ENCODE measurements at regions not wholly inside any gene's neighbourhood (a gene's known extent, or its start where the extent isn't known, plus 50 kb on each side); places are given as distances from the start of the nearest gene placed in this dataset.
"Not testable (repeated sequence)": the region's sequence is repeated elsewhere in the genome, so short reads cannot be mapped to it uniquely, and the experiment has no call there.

DNA sequence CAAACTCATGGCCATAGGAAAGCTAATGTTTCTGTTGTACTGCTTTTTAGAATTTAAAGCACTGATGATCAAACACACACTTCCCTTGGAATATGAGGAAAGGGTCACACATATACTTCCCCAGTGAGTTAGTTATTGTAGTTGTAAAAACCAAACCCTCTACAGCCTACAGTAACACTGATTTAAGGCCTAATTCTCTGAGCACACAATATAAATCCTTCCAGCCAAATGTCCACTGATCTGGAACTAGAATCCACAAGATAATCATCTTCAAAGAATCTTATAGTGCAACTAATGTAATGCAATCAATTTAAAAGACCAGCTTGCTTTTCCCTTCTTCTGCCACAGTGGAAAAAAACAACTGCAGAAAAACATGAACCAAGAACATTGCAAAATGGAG is 219.3 kb downstream of the CAAP1 start:
- no peaks in the 10 kb centered on the region for H3K4me1 ChIP-seq (ENCODE audit: control insufficient read depth in 1 of 2, insufficient read depth in 2 of 2, low read length in 2 of 2)
- no peak overlapping the region for H3K4me3 ChIP-seq (ENCODE audit: low read depth in 1 of 2, low read length in 2 of 2)
- H3K36me3 ChIP-seq (ENCODE audit: control insufficient read depth in 1 of 2, insufficient read depth in 2 of 2, low read length in 2 of 2), result no peaks in the 10 kb centered on the region
- no peaks in the 10 kb centered on the region for H3K27me3 ChIP-seq (ENCODE audit: control insufficient read depth in 1 of 2, insufficient read depth in 2 of 2, low read length in 2 of 2)
- no peaks in the 10 kb centered on the region for H3K9me3 ChIP-seq (ENCODE audit: control insufficient read depth in 1 of 2, low read length in 2 of 2)
- no peak overlapping the region for H3K9ac ChIP-seq (ENCODE audit: low read depth in 1 of 2, low read length in 2 of 2)
- no peak overlapping the region for H3K27ac ChIP-seq (ENCODE audit: low read depth, low read length)

DNA sequence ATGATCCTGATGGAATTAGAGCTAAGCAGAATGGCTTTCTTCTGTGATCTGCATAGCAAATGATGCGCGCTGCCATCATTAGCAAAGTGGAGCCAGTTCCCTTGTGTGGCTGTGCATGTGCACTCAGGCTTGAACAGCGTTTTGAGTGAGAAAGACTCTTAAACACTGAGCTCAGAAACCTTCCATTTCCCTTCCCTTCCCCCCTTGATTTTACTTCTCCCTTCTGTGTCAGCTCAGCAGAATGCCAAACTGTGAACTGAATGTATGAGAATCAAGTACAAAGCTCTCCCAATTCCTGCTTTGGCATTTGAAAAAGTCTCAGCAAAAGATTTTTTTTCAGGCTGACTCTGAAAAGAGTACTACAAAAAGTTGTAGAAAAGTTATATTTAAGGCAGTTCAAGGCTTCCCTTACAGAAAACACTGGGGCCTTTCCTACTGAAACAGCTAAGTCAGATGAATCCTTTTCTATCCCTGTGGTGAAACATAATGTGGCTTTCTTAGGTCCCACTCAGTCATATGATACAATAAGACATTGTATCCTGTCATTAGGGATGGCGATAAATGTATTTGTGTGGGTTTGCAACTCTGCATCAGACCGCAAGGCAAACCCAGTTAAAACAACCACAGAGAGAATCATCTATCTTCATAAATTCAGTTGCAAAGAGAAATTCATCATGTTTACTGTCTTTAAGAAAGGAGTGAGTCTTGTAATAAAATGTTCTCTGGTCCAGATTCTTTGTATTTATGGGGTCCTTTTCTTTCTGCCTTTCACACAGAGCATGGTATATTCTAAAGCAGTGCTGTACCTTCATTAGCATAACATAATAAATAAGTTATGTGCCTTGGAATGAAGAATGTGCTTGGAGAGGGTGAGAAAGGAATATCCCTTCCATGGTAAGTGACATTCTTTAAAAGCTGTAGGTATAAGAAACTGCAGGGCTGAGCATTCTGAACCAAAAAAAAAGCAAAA is 222.6 kb downstream of the CAAP1 start:
- no peak overlapping the region for H3K4me3 ChIP-seq (ENCODE audit: low read depth in 1 of 2, low read length in 2 of 2)
- no peak overlapping the region for H3K27ac ChIP-seq (ENCODE audit: low read depth, low read length)
- no peak overlapping the region for H3K9ac ChIP-seq (ENCODE audit: low read depth in 1 of 2, low read length in 2 of 2)
- no peaks in the 10 kb centered on the region for H3K9me3 ChIP-seq (ENCODE audit: control insufficient read depth in 1 of 2, low read length in 2 of 2)
- H3K4me1 ChIP-seq (ENCODE audit: control insufficient read depth in 1 of 2, insufficient read depth in 2 of 2, low read length in 2 of 2), result no peaks in the 10 kb centered on the region
- H3K27me3 ChIP-seq (ENCODE audit: control insufficient read depth in 1 of 2, insufficient read depth in 2 of 2, low read length in 2 of 2), result no peaks in the 10 kb centered on the region
- H3K36me3 ChIP-seq (ENCODE audit: control insufficient read depth in 1 of 2, insufficient read depth in 2 of 2, low read length in 2 of 2), result no peaks in the 10 kb centered on the region

DNA sequence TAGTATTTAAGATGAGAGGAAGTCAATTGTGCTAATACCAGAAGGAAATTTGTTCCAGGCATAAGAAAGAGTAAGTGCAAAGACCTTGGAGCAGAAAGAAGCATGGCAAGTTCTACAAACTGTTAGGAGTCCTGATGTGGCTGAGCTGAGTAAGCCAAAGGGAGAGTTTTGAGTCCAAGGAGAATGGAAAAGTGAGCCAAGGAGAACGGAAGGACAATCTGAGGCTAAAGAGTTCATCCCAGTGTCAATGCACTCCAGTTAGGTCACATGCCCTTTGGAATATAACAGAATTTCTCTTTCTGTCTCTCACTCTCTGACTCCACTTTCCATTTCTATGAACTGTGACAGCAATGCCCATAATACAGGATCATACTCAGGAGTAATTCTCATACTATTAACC is 224.7 kb downstream of the CAAP1 start:
- Histone ChIP-seq H3K4me1 (ENCODE audit: control insufficient read depth in 1 of 2, insufficient read depth in 2 of 2, low read length in 2 of 2) (no peaks in the 10 kb centered on the region), H3K4me3 (ENCODE audit: low read depth in 1 of 2, low read length in 2 of 2) (no peak overlapping the region), H3K9ac (ENCODE audit: low read depth in 1 of 2, low read length in 2 of 2) (no peak overlapping the region), H3K9me3 (ENCODE audit: control insufficient read depth in 1 of 2, low read length in 2 of 2) (no peaks in the 10 kb centered on the region), H3K27me3 (ENCODE audit: control insufficient read depth in 1 of 2, insufficient read depth in 2 of 2, low read length in 2 of 2) (no peaks in the 10 kb centered on the region), H3K36me3 (ENCODE audit: control insufficient read depth in 1 of 2, insufficient read depth in 2 of 2, low read length in 2 of 2) (no peaks in the 10 kb centered on the region), H3K27ac (ENCODE audit: low read depth, low read length) (no peak overlapping the region)

DNA sequence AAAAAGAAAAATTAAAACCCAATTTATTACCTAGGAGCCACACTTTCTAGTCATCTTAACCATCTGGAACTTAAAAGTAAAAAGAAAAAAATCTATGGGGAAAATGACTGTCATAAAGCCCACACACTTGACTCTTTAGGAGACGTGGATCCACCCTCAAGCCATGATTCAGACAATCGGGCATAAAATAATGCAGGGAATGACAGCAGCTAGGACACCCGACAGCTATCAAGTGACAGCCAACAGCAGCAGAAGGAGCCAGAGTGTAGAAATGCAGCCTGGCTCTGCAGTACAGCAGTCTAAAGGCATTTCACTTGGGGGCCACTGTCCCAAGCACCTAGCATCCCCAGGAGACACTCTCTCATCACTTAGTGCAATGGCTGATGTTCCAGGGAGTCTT is 226.9 kb downstream of the CAAP1 start:
- Histone ChIP-seq H3K4me3 (ENCODE audit: low read depth in 1 of 2, low read length in 2 of 2) (no peak overlapping the region), H3K27ac (ENCODE audit: low read depth, low read length) (no peak overlapping the region), H3K36me3 (ENCODE audit: control insufficient read depth in 1 of 2, insufficient read depth in 2 of 2, low read length in 2 of 2) (no peaks in the 10 kb centered on the region), H3K27me3 (ENCODE audit: control insufficient read depth in 1 of 2, insufficient read depth in 2 of 2, low read length in 2 of 2) (no peaks in the 10 kb centered on the region), H3K9me3 (ENCODE audit: control insufficient read depth in 1 of 2, low read length in 2 of 2) (no peaks in the 10 kb centered on the region), H3K9ac (ENCODE audit: low read depth in 1 of 2, low read length in 2 of 2) (no peak overlapping the region), H3K4me1 (ENCODE audit: control insufficient read depth in 1 of 2, insufficient read depth in 2 of 2, low read length in 2 of 2) (no peaks in the 10 kb centered on the region)

DNA sequence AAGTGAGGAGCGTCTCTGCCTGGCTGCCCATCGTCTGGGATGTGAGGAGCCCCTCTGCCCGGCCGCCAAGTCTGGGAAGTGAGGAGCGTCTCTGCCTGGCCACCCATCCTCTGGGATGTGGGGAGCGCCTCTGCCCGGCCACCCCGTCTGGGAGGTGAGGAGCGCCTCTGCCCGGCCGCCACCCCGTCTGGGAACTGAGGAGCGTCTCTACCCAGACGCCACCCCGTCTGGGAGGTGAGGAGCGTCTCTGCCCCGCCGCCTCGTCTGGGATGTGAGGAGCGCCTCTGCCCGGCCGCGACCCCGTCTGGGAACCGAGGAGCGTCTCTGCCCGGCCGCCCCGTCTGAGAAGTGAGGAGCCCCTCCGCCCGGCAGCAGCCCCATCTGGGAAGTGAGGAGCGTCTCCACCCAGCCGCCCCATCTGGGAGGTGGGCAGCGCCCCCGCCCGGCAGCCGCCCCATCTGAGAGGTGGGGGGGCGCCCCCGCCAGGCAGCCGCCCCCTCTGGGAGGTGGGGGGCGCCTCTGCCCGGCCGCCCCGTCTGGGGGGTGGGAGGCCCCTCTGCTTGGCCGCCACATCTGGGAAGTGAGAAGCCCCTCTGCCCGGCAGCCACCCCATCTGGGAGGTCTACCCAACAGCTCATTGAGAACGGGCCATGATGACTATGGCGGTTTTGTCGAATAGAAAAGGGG is 228.4 kb downstream of the CAAP1 start:
- not testable (repeated sequence) for H3K4me3 ChIP-seq (ENCODE audit: low read depth in 1 of 2, low read length in 2 of 2); H3K36me3 ChIP-seq (ENCODE audit: control insufficient read depth in 1 of 2, insufficient read depth in 2 of 2, low read length in 2 of 2); H3K9ac ChIP-seq (ENCODE audit: low read depth in 1 of 2, low read length in 2 of 2); H3K4me1 ChIP-seq (ENCODE audit: control insufficient read depth in 1 of 2, insufficient read depth in 2 of 2, low read length in 2 of 2); H3K27ac ChIP-seq (ENCODE audit: low read depth, low read length); H3K27me3 ChIP-seq (ENCODE audit: control insufficient read depth in 1 of 2, insufficient read depth in 2 of 2, low read length in 2 of 2); H3K9me3 ChIP-seq (ENCODE audit: control insufficient read depth in 1 of 2, low read length in 2 of 2)

DNA sequence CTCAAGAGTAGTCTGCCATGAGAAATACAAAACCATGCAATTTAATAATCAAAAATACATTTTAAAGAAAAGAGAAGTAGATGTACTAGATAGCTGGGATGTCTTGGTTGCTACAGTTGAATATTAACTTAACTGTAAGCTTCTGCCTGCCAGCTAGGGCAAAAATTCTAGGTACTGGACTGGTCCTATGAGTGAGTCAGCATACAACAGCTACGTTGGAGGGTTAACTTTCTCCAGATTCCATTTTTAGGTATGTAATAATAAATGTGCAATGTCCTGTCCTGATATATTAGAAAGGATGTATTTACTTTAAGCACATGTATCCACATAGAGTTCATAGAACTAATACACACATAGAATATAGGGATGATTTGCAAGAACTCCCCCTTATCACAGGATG is 230.1 kb downstream of the CAAP1 start:
- H3K4me3 ChIP-seq (ENCODE audit: low read depth in 1 of 2, low read length in 2 of 2), result no peak overlapping the region
- no peaks in the 10 kb centered on the region for H3K9me3 ChIP-seq (ENCODE audit: control insufficient read depth in 1 of 2, low read length in 2 of 2)
- no peaks in the 10 kb centered on the region for H3K4me1 ChIP-seq (ENCODE audit: control insufficient read depth in 1 of 2, insufficient read depth in 2 of 2, low read length in 2 of 2)
- H3K27me3 ChIP-seq (ENCODE audit: control insufficient read depth in 1 of 2, insufficient read depth in 2 of 2, low read length in 2 of 2), result no peaks in the 10 kb centered on the region
- no peaks in the 10 kb centered on the region for H3K36me3 ChIP-seq (ENCODE audit: control insufficient read depth in 1 of 2, insufficient read depth in 2 of 2, low read length in 2 of 2)
- H3K9ac ChIP-seq (ENCODE audit: low read depth in 1 of 2, low read length in 2 of 2), result no peak overlapping the region
- no peak overlapping the region for H3K27ac ChIP-seq (ENCODE audit: low read depth, low read length)

DNA sequence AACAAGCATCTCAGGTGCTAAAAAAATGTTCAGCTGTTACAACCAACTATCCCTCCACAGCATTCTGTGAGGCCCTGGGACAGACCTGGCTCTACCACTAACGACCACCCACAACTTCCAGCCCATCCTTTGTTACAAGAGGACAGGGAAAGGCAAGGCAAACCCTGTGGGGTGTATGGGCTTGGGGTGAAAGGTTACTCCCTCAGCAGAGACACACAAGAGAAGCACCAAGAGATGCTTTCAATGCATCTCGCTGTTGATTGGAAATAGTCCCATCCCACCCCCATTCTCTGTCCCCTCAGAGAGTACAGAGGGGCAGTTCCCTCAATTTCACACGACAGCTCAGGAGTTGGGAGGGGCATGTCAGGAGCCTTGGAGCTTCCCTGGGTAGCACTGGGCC is 234.1 kb downstream of the CAAP1 start:
- Histone ChIP-seq H3K4me1 (ENCODE audit: control insufficient read depth in 1 of 2, insufficient read depth in 2 of 2, low read length in 2 of 2) (no peaks in the 10 kb centered on the region), H3K4me3 (ENCODE audit: low read depth in 1 of 2, low read length in 2 of 2) (no peak overlapping the region), H3K9me3 (ENCODE audit: control insufficient read depth in 1 of 2, low read length in 2 of 2) (no peaks in the 10 kb centered on the region), H3K9ac (ENCODE audit: low read depth in 1 of 2, low read length in 2 of 2) (no peak overlapping the region), H3K27ac (ENCODE audit: low read depth, low read length) (no peak overlapping the region), H3K27me3 (ENCODE audit: control insufficient read depth in 1 of 2, insufficient read depth in 2 of 2, low read length in 2 of 2) (no peaks in the 10 kb centered on the region), H3K36me3 (ENCODE audit: control insufficient read depth in 1 of 2, insufficient read depth in 2 of 2, low read length in 2 of 2) (no peaks in the 10 kb centered on the region)

DNA sequence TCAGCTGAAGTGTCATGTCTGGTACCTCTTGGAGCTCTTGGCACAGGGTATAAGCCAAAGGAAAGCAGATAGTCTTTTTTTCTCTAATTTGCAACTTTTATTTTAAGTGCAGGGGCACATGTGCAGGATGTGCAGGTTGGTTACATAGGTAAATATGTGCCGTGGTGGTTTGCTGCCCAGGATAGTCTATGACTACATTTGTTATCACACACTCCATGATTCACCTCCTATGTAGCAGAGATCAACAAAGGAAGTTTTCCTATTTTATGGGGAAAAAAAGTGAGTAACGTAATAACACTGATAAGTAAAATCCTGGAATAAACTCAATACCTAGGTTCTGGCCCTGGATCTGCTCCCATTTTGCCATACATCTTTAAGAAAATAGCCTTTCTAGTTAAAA is 234.6 kb downstream of the CAAP1 start:
- no peak overlapping the region for H3K9ac ChIP-seq (ENCODE audit: low read depth in 1 of 2, low read length in 2 of 2)
- H3K9me3 ChIP-seq (ENCODE audit: control insufficient read depth in 1 of 2, low read length in 2 of 2), result no peaks in the 10 kb centered on the region
- no peak overlapping the region for H3K4me3 ChIP-seq (ENCODE audit: low read depth in 1 of 2, low read length in 2 of 2)
- H3K36me3 ChIP-seq (ENCODE audit: control insufficient read depth in 1 of 2, insufficient read depth in 2 of 2, low read length in 2 of 2), result no peaks in the 10 kb centered on the region
- no peaks in the 10 kb centered on the region for H3K27me3 ChIP-seq (ENCODE audit: control insufficient read depth in 1 of 2, insufficient read depth in 2 of 2, low read length in 2 of 2)
- no peaks in the 10 kb centered on the region for H3K4me1 ChIP-seq (ENCODE audit: control insufficient read depth in 1 of 2, insufficient read depth in 2 of 2, low read length in 2 of 2)
- no peak overlapping the region for H3K27ac ChIP-seq (ENCODE audit: low read depth, low read length)

DNA sequence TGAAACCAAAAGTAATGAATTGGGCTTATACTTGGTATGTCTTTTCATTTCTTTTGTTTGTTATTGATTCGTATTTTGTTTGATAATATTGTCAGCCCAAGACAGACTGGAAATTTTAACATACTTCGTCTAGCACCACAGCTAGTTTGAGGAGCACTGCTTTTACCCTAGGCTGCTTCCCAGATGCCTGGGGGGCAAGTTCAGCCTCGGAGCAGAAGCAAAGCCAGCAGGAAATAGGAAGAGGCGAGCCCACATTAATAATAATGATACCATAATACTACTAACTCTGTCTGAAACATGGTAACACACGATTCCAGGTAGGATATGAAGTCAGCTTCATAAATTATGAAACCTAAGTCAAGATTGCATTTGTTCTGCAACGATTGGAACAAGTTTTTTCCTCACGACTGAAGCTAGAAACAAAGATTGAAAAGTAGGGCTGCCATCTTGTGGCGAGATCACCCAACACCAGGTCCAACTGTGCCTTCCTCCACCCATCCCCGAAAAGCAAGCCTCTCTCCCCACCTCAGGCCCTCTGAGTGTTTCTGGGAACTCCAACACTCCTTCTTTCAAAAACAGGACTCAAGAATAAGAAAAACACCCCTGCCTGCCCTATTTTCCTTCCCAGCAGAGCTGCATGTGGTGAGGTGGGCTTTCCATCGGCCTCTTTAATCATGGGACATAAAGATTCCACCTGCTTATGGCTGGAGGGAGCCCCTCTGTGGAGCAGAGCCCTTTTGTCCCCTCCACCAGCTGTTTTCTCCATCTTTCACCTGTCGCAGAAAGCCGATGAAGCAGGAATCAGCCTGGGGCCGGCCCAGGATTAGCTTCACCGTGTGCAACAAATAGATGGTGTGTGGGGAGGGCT is 236.4 kb downstream of the CAAP1 start:
- Histone ChIP-seq H3K4me1 (ENCODE audit: control insufficient read depth in 1 of 2, insufficient read depth in 2 of 2, low read length in 2 of 2) (no peaks in the 10 kb centered on the region), H3K9ac (ENCODE audit: low read depth in 1 of 2, low read length in 2 of 2) (no peak overlapping the region), H3K4me3 (ENCODE audit: low read depth in 1 of 2, low read length in 2 of 2) (no peak overlapping the region), H3K36me3 (ENCODE audit: control insufficient read depth in 1 of 2, insufficient read depth in 2 of 2, low read length in 2 of 2) (no peaks in the 10 kb centered on the region), H3K27me3 (ENCODE audit: control insufficient read depth in 1 of 2, insufficient read depth in 2 of 2, low read length in 2 of 2) (no peaks in the 10 kb centered on the region), H3K27ac (ENCODE audit: low read depth, low read length) (no peak overlapping the region), H3K9me3 (ENCODE audit: control insufficient read depth in 1 of 2, low read length in 2 of 2) (no peaks in the 10 kb centered on the region)

DNA sequence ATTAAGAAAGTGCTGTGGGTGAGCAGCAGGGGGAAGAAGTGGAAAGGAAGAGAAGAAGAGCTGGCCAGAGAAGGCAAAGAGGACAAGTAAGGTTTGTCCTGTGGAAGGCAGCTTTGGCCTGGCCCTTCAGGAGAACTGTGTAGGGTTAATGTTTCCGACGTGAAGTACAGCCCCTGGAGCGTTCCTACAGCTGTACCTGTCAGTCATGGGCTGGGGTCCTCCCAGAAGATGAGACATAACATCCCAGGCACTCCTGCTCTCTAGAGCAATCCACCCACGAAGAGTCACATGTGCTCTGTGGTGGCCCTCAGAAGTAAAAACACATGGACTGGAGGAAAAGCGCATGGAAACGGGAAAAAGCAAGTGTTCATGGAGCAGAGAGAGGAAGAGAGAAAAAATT is 237.4 kb downstream of the CAAP1 start:
- Histone ChIP-seq H3K4me3 (ENCODE audit: low read depth in 1 of 2, low read length in 2 of 2) (no peak overlapping the region), H3K27ac (ENCODE audit: low read depth, low read length) (no peak overlapping the region), H3K9ac (ENCODE audit: low read depth in 1 of 2, low read length in 2 of 2) (no peak overlapping the region), H3K9me3 (ENCODE audit: control insufficient read depth in 1 of 2, low read length in 2 of 2) (no peaks in the 10 kb centered on the region), H3K36me3 (ENCODE audit: control insufficient read depth in 1 of 2, insufficient read depth in 2 of 2, low read length in 2 of 2) (no peaks in the 10 kb centered on the region), H3K4me1 (ENCODE audit: control insufficient read depth in 1 of 2, insufficient read depth in 2 of 2, low read length in 2 of 2) (no peaks in the 10 kb centered on the region), H3K27me3 (ENCODE audit: control insufficient read depth in 1 of 2, insufficient read depth in 2 of 2, low read length in 2 of 2) (no peaks in the 10 kb centered on the region)

Data from duodenal mucosa (tissue), 2 donors.